SKM-1 (cell line): ENCODE measurements at regions not wholly inside any gene's neighbourhood (a gene's known extent, or its start where the extent isn't known, plus 50 kb on each side); places are given as distances from the start of the nearest gene placed in this dataset.
"Not testable (repeated sequence)": the region's sequence is repeated elsewhere in the genome, so short reads cannot be mapped to it uniquely, and the experiment has no call there.

Experiments
- DNase-seq: peaks from one replicate; lab custom pipeline; 2025; ENCODE audit not compliant: unreplicated experiment; lab: John Stamatoyannopoulos, UW

- DNase-seq: no peak
Measured at GRCh38 chr2:234166531-234166930, 116.0 kb downstream of the SPP2 start.

- no peak for DNase-seq
Measured at GRCh38 chr2:234165421-234165820, 114.9 kb downstream of the SPP2 start.

GRCh38 chr2:234164493-234165413 is 114.3 kb downstream of the SPP2 start:
- DNase-seq: no peak

DNA sequence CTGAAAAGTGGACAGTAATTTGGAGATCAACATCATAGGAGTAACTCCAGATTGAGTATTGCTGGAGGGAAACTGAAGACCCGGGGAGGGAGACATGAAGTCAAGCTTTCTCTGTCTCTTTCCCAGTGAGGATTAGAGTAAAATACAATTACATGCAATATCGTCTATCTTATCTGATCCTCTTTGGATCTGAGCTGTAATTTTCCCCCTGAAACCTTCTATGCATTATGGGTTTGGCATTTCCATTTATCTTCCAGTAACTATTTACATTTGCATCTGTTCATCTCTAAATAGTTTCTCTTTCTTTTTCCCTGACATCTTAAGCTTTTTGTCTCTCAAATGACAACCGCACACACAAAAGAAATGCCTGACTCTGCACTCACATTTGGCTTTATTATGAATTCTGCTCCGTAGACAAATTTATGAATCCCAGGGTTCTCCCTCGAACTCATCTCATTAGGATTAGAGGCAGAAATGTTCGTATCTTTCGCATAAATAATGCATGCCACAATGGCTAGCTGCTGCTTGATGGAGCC is 113.1 kb downstream of the SPP2 start:
- DNase-seq: no peak

DNA sequence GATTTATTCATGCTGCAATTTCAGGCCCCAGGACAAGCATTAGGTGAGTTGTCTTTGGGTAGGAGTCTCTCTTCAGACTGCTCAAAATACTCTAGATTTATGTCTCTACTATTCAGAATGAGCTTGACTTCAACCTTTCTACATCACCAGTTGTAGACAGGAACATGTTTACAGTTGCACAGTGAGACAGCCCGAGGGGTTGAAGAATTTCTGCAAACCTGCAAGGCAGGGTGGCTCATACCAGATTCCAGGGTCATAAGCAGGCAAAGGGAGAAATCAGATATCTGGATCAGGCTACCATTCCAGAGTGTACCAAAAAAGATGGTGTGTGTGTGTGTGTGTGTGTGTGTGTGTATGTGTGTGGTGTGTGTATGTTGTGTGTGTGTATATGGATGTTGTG is 112.4 kb downstream of the SPP2 start:
- no peak for DNase-seq

GRCh38 chr2:234161932-234162331 is 111.4 kb downstream of the SPP2 start:
- DNase-seq: no peak

DNA sequence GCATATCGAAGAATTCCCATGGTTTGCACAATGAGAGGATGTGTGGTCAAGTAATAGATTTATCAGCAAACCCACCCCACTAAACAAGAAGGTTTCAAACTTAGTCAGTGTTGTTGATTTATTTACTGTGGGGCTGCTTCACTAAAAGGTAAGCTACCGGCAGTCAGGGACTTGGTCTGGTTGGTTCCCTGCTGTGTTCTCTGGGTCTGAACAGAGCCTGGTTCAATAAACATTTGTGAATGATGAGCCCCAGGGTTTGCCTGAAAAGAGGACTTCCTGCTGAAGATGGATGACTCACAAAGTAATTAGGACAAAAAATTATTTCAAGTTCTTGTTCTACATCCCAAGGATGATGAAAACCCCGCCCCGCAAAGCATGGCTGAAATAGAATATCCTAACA is 108.3 kb downstream of the SPP2 start:
- no peak for DNase-seq

GRCh38 chr2:234157817-234158588 is 107.5 kb downstream of the SPP2 start:
- no peak for DNase-seq

- DNase-seq: no peak
Measured at GRCh38 chr2:234156326-234156725, 105.8 kb downstream of the SPP2 start.

GRCh38 chr2:234152835-234153234 is 102.3 kb downstream of the SPP2 start:
- DNase-seq: not testable (repeated sequence)

DNA sequence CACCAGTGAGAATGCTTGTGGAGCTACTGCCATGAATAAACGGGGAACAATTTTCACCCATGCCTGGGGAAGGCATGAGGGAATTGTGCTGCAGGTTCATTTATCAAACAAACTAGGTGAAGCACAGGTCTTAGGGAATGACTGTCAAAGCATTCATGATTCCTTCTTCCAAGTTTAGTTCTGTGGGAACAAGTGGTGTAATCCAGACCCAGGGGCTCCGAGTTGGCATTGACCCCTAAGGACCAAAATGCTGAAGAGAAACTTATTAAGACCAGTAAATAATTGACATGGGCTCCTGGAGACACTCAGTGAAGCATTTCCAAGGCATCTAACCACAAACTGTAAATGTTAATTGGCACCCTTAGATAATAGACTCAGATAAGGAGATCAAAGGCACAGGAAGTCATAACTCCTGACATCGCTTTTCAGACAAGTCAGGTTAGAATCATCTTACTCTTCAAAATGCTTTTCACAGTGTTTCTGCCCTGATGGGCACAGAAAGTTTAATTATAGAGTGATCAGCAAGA is 96.9 kb downstream of the SPP2 start:
- DNase-seq: no peak

DNA sequence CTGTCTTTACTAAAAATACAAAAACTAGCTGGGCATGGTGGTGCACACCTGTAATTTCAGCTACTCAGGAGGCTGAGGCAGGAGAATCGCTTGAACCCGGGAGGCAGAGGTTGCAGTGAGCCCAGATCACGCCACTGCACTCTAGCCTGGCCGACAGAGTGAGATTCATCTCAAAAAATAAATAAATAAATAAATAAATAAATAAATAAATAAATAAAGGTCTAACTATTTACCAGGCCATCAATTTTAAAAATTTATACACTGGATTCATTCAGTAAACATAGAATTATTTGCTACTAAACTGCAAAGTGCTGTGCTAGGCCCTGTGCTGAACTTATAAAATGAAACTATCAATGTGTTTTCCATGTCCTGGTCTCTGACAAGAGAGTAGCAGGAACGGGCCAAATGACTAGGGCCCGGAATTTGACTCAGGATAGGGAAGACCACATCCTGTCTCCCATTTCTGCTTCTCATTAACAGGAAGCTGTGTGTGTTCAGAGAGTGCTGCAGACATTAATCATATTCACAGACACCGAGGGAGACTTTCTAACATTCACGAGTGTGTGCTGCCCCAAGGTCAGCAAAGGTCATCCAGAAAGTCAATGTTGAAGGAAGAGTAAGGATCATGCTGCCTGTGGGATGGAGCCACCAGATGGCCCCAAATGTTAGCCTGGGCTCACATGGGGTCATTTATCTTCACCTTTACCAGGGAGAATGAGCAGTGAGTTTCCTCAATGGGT is 95.8 kb downstream of the SPP2 start:
- DNase-seq: no peak

GRCh38 chr2:234145511-234145910 is 95.0 kb downstream of the SPP2 start:
- DNase-seq: no peak

GRCh38 chr2:234145057-234145456 is 94.6 kb downstream of the SPP2 start:
- no peak for DNase-seq

DNA sequence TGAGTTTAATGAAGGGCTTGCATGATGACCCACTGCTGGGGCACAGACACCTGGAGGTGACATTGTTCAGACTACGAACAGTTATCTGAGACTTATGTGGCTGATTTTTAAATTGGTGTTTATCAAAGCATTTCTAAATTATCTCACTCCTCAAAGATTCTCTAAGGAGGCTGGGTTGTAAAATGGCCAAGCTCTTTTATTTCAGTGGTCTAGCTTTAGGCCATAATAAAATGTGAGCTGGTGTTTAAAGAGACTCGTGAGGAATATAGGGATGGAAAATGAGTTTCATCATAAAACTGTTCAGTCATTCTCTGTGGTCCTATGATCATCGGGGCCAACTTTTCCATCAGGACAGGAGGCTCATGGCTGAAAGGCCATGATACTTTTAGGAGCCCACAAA is 93.4 kb downstream of the SPP2 start:
- DNase-seq: no peak

GRCh38 chr2:234142530-234142929 is 92.0 kb downstream of the SPP2 start:
- DNase-seq: no peak

DNA sequence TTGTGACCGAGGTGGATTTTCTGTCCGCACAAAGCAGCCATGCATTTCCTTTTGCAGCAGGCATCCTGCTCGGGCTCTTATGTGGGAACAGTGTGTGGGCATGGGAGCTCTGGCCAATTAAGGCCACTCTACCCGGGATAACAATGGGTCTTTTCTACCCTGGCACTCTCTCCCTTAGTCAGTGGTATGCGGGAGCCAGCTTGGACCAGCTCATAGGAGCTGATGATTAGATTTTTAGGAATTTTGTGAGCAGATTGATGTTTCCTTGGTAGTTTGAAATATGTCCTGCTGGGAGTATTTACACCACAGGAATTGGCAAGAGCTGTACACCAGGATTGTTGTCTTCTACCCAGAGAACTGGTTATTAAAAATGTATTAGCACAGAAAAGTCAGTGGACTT is 89.3 kb downstream of the SPP2 start:
- no peak for DNase-seq

DNA sequence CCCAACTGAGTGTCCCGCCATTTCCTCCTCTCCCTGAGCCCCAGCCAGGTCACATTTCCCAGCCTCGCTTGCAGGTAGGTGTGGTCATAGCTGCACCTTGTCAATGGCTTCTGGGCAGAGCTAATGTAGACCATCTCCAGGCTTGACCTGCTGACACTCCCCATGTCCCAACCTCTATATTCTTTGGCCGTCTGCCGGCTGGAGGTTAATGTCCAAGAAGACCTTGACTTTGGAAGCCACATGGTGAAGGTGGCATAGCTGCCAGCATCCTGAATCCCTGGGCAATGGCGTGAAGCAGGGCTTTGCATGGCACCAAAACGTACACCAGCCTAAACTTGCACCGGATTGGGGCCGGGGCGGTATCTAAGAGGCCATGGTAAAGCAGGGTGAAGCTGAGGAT is 88.3 kb downstream of the SPP2 start:
- no peak for DNase-seq

- DNase-seq: no peak
Measured at GRCh38 chr2:234137400-234138014, 87.0 kb downstream of the SPP2 start.

DNA sequence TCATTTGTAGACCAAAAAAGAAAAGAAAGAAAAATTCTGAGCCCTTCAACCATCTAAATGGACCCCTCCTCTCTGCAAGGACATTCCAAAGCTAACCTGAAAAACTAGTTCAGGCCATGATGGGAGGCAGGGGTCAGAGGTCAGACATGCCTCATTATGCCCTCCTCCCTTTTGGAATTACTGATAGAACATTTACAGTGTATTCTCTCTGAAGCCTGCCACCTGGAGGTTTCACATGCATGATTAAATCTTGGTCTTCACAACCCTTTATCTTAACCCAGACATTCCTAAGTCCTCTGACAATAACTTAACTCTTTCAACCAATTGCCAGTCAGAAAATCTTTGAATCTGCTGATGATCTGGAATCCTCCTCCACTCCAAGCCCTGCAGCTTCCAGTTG is 86.0 kb downstream of the SPP2 start:
- no peak for DNase-seq
